HS-27A (cell line): ENCODE measurements at regions not wholly inside any gene's neighbourhood (a gene's known extent, or its start where the extent isn't known, plus 50 kb on each side); places are given as distances from the start of the nearest gene placed in this dataset.
"Not testable (repeated sequence)": the region's sequence is repeated elsewhere in the genome, so short reads cannot be mapped to it uniquely, and the experiment has no call there.

Experiments used
- DNase-seq: peaks from one replicate; pipeline ENCODE4 v3.0.0-alpha.2; 2012; ENCODE audit warnings: low read depth, missing footprints

DNA sequence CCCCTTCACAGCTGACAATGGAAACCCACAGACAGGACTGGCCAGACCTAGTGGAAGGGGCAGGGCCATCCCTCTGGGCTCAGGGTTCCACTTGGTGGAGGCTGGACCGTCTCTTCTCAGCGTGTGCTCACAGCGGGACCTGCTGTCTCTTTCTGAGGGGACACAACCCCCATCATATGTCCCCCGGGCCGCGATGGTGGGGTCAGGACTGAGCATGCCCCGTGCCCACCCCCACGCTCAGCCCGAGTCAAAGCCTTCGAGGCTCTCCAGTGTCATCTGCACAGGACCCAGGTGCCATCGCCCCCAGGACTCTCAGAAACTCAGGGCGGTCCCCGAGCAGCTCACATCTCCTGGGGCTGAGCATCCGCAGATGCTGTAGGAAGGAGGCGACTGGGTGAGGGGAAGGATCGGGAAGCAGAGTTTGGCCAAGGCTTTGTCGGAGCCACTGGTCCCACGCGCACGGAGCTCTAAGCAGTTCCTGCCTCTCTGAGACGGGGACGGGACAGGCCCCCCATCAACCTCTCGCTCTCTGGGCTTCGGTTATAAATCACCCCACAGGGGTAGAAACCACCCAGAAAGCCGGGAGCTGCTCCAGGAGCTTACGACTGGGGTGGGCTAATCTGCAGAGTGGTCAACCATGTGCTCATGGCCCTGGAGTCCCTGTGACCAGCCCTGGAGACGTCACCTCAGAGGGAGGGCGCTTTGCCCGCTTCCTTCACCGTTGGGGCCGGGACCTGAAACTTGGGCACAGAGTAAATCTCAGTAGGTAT, 183.4 kb upstream of the SULF2 start:
- DNase-seq: no peak

DNA sequence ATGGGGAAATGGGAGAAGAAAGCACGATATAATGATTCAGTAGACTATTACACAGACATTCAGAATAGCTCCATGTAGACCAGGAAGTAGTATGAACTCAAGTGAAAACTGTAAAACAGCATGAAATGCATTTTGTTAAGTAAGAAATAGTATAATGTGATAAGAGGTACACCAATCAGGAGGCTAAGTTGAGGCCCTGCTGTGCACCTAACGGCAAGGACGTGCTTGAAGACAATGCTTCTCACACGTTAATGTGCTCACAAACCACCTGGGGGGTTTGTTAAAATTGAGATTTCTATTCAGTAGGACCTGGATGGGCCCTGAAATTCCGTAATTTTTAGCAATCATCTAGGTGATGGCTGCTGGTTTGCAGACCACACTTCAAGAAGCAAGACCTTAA, 178.9 kb upstream of the SULF2 start:
- no peak for DNase-seq

- DNase-seq: no peak
Measured at GRCh38 chr20:47963022-47963421, 177.7 kb upstream of the SULF2 start.

- DNase-seq: no peak
Measured at GRCh38 chr20:47962286-47962963, 177.1 kb upstream of the SULF2 start.

GRCh38 chr20:47960769-47961541, 175.7 kb upstream of the SULF2 start:
- DNase-seq: no peak

DNA sequence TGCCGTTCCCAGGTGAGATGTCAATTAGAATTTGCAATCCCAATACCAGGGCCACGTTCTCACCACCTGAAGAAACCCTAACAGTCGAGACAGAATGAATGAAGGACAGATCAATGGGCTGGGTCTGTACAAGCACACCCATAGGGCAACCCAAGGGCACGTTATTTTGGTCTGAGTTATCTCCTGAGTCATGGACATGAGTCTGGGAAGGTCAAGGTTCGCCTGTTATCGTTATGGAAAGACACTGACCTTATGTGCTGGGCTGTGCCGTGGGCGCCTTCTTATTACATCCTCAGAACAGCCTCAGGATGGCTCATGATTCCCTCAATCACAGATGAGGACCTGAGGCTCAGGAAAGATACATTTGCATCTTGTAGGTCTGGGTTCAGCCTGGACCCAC, 175.0 kb upstream of the SULF2 start:
- DNase-seq: no peak

GRCh38 chr20:47957989-47958801, 172.9 kb upstream of the SULF2 start:
- not testable (repeated sequence) for DNase-seq

- DNase-seq: no peak
Measured at GRCh38 chr20:47957135-47957534, 171.9 kb upstream of the SULF2 start.

GRCh38 chr20:47956268-47956995, 171.2 kb upstream of the SULF2 start:
- no peak for DNase-seq

DNA sequence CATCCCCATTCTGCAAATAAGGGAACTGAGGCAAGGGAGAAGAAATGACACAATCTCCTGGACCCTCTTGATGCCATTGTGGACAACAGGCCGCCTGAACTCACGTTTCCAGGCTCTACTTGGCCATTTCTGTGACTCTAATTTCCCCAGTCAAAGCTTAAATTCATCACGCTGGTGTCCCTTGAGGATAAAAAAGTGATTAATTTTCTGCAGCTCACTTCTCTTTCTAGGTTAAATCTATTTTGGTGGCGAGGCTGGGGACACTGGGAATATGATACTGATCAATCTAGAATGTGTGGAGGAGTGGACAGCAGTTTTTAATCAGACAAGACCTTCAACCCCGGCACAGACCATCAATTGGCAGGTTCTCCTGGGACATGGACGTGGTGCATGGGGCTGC, 168.2 kb upstream of the SULF2 start:
- DNase-seq: no peak

DNA sequence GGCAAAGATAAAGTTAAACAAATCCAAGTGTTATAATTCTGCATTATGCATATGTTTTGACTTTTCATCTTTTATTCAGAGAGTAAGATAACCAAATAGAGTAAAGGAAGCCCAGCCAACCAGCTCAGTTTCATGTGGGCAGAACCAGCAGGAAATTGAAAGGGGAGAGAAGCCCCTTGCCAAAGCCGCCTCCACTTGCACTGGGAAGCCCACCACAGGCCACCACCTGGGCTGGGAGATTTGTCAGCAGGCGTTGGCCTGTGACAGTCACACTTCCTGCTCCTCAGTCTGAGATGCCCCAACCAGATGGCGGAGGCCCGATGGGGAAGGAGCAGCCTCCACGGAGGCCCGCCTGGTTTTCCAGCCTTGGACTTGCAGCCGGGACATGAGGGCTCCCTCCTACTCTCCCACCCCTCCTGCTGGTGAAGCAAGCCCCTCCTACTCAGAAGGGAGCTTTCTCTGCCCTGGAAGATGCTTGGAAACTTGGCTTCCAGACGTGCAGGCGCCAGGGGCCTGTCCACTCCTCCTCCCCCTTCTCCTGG, 166.8 kb upstream of the SULF2 start:
- DNase-seq: no peak

GRCh38 chr20:47951521-47951971, 166.3 kb upstream of the SULF2 start:
- no peak for DNase-seq

DNA sequence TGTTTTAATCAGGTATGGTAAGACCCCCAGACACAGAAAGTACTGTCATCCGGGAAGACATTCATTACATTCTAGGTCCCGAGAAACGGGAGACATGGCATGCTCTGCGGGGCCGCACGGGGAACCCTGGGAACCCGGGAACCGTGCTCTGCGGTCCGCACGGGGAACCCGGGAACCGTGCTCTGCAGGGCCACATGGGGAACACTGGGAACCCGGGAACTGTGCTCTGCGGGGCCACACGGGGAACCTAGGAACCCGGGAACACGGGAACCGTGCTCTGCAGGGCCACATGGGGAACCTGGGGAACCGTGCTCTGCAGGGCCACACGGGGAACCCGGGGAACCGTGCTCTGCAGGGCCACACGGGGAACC, 165.6 kb upstream of the SULF2 start:
- DNase-seq: no peak

DNA sequence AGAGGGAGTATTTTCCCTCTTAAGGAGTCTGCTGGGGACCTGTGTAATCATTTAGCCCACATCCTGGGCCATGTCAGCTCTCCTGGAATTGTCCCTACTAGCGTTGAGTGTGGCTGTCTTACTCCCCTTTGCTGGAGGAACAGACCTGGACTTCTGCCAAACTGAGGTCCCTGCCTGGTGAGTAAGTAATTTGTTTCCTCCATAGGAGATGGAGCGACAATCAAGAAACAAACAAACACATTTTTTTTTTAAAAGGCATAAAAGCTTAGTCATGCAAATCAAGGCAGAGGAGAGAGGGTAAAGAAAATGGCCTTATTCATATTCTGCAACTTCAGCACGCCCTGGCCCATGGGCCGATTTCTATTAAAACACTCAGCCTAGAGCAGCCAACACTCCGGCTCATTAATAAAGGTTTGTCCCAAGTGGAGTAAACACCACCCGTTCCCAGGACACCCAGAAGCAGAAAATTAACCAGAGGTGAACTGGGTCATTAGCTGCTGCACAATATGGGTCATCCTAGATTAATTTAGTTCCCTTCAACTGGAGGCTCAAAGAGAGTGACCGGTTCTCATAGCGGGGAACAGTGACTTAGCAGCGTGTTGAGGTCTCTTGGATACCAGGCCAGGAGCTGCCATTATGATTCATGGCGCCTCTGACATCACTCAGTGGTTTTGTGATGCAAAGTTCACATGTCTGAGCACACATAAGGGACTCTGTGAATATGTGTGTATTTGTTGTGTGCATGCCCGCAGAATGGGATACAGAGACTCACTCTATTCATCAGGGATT, 165.0 kb upstream of the SULF2 start:
- no peak for DNase-seq

- no peak for DNase-seq
Measured at GRCh38 chr20:47949230-47949629, 163.9 kb upstream of the SULF2 start.

GRCh38 chr20:47944682-47945081, 159.4 kb upstream of the SULF2 start:
- DNase-seq: no peak

GRCh38 chr20:47941869-47942268, 156.6 kb upstream of the SULF2 start:
- no peak for DNase-seq

DNA sequence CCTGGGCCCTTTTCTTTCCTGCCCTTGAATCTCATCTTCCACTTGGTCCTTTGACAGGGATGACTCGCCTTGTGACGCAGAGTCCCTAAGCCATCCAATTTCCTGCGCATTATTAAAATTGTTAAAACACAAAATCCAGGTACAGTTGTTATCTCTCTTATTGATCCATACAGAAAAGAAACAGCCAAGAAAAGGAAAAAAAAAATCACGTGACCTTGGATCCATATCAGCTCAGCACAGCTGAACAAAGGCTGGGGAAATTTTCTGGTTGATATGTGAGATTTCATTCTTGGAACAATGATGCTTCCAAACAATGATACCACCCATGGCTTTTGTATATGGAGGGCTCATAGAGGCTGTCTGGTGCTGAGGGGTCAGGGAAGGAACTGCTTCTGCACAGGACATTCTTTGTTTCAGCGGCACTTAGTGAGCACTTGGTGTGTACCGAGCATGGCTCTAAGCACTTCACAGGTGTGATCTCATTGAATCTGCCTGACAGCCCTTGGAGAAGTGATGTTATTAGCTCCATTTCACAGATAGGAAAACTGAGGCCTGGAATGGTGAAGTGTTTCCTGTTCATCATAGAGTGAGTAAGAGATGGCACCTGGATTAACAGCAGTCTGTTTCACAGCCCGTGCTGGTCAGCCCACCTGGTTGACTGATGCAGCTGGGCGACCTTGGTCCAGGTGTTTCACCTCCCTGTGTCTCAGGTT, 155.0 kb upstream of the SULF2 start:
- no peak for DNase-seq

GRCh38 chr20:47936612-47937011, 151.3 kb upstream of the SULF2 start:
- DNase-seq: no peak

- no peak for DNase-seq
Measured at GRCh38 chr20:47934761-47935160, 149.5 kb upstream of the SULF2 start.
